Tibial nerve (tissue), 4 donors: ENCODE measurements at regions not wholly inside any gene's neighbourhood (a gene's known extent, or its start where the extent isn't known, plus 50 kb on each side); places are given as distances from the start of the nearest gene placed in this dataset.
"Not testable (repeated sequence)": the region's sequence is repeated elsewhere in the genome, so short reads cannot be mapped to it uniquely, and the experiment has no call there.

ENCODE experiments used
- CTCF ChIP-seq, 5 experiments: fragments of 200-600 bp in 3 of 5; fragments of 450-650 bp in 2 of 5; sonication (generic) in 3 of 5; IDR thresholded peaks; one replicate each; pipeline ENCODE4 v1.5.1; 2016 to 2019; ENCODE audit warnings: antibody characterized with exemption in 5 of 5, mild to moderate bottlenecking in 3 of 5, moderate library complexity in 2 of 5
- EP300 ChIP-seq, 2 donors: sonication (generic); formaldehyde crosslinking; IDR thresholded peaks; one replicate each; pipeline ENCODE4 v1.6.1; 2017; ENCODE audit warnings: antibody characterized with exemption in 2 of 2, mild to moderate bottlenecking in 1 of 2
- POLR2A ChIP-seq, 2 donors: fragments of 450-650 bp; IDR thresholded peaks; one replicate each; pipeline ENCODE4 v1.6.1; 2017; ENCODE audit warnings: antibody characterized with exemption in 2 of 2, mild to moderate bottlenecking in 2 of 2, moderate library complexity in 2 of 2

GRCh38 chr3:139127629-139128028 lies 82.9 kb upstream of the PRR23C start:
- TF ChIP-seq CTCF, EP300, POLR2A (IDR thresholded peaks at IDR 0.05): not testable (repeated sequence)
